ENCODE measurements at regions not wholly inside any gene's neighbourhood (a gene's known extent, or its start where the extent isn't known, plus 50 kb on each side); places are given as distances from the start of the nearest gene placed in this dataset.

DNA sequence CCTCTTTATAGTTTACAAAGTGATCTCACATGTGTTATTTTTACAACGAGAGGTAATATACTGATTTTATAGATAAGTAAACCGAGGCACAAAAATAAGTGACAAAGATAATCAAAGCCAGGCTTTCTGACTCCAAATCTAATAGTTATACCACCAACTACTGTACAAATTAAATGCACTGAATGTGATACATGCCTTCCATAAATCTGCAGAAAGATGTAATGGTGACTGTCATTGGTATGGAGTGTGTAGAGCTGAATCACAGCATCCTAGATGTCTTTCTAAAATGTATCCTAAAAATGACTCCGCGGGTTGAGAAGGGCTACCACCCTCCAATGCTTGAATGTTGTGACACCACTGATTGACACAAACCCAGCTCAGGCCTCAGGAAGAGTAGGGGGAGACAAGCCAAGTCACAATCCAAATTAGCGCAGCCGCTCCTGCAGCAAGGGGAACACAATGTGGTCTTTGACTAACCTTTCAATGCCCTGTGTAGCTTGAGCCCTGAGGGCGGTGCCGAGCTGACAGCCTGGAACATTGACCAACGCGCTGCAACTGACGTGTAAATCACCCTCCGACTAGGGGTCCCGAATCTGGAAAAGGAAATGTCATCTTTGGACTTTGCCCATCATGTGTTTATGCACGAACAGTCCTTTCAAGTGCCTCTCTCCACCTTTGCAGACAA is 136.8 kb downstream of the OLIG3 start:
- POLR2A ChIA-PET, result no interaction called here
- no peak for DNase-seq (ENCODE audit: extremely low spot score)
- CTCF ChIA-PET, result interaction anchor here (0.7 kb wide), 1 partner anchor 15 kb away, joined by 4 read pairs; no protein-coding TSS in a partner anchor
- TF ChIP-seq CTBP1 (IDR thresholded peaks at IDR 0.05; ENCODE audit: borderline replicate concordance) (no peak), ELF4 (IDR thresholded peaks at IDR 0.05) (no peak), SUZ12 (IDR thresholded peaks at IDR 0.05) (no peak), HDGF (IDR thresholded peaks at IDR 0.05; ENCODE audit: borderline replicate concordance) (no peak), BHLHE40 (IDR thresholded peaks at IDR 0.05; ENCODE audit: borderline replicate concordance) (no peak), ARNT (IDR thresholded peaks at IDR 0.05) (no peak), FOXA1 (IDR thresholded peaks at IDR 0.05) (no peak), LEF1 (IDR thresholded peaks at IDR 0.05; ENCODE audit: borderline replicate concordance) (no peak)

DNA sequence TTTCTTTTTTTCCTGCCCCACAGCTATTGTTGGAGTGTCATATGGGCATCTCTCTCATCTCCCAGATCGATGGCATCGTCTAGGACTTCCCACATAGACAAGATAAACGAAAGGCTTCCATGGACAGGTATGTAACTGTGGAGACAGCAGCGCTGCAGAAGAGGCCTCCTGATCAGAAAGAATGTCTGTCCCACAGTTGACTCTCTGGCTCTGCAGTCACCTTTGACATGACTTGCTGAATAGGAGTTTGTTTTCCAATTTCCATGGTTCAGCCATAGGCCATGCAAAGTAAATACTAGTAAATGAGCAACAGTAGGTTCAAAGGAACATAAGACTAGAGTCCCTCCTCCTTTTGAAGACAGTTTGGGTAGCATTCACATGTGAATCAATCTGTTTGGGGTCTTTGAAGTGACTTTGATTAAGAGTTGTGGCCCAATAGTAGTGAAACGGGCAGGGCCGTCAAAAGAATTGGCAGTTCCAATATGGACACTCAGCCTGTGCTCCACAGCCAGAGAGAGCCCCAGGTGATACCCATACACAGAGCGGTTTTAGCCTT is 134.7 kb upstream of the IFNGR1 start:
- CTCF ChIA-PET, result no interaction called here
- POLR2A ChIA-PET, result no interaction called here
- DNase-seq (ENCODE audit: extremely low spot score), result no peak
- TF ChIP-seq HDGF (IDR thresholded peaks at IDR 0.05; ENCODE audit: borderline replicate concordance), result no peak
- no peak for TF ChIP-seq CTBP1 (IDR thresholded peaks at IDR 0.05; ENCODE audit: borderline replicate concordance)
- TF ChIP-seq FOXA1 (IDR thresholded peaks at IDR 0.05), result no peak
- TF ChIP-seq ZNF384 (IDR thresholded peaks at IDR 0.05), result no peak
- no peak for TF ChIP-seq FOXK2 (IDR thresholded peaks at IDR 0.05)
- TF ChIP-seq FOXM1 (IDR thresholded peaks at IDR 0.05; ENCODE audit: borderline replicate concordance), result no peak
- TF ChIP-seq SP1 (IDR thresholded peaks at IDR 0.05), result no peak
- TF ChIP-seq SUZ12 (IDR thresholded peaks at IDR 0.05), result no peak
- TF ChIP-seq ELF4 (IDR thresholded peaks at IDR 0.05), result no peak
- no peak for TF ChIP-seq PKNOX1 (IDR thresholded peaks at IDR 0.05)
- TF ChIP-seq TARDBP (IDR thresholded peaks at IDR 0.05), result no peak

DNA sequence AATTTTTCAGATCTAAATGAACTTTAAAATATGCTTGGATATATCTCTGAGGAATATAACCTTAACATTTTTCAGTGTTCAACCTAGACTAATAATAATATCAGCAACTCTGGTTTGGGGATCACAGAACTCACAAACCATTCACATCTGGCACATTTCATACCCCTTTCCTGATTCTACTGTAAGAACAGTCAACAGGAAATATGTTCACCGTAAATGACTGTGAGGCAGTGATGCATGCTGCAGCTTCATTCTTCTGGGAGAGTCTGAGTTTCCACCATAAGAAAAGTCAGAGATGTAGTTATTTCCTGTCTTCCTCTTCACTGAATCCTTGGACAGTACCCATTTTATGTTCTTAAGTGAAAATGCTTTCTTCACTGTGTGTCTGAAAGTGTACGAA is 134.2 kb upstream of the IFNGR1 start:
- POLR2A ChIA-PET, result no interaction called here
- no peak for DNase-seq (ENCODE audit: extremely low spot score)
- CTCF ChIA-PET, result interaction anchor here (0.5 to 0.6 kb wide), 2 partner anchors 526 to 1019 kb away, joined by 3 read pairs; no protein-coding TSS in a partner anchor

GRCh38 chr6:137352859-137353258 is 133.7 kb upstream of the IFNGR1 start:
- no peak for DNase-seq (ENCODE audit: extremely low spot score)
- ChIA-PET CTCF (interaction anchor here (0.5 to 0.6 kb wide), 3 partner anchors 384 to 1019 kb away, joined by 3 read pairs; no protein-coding TSS in a partner anchor), POLR2A (no interaction called here)
- no peak for TF ChIP-seq L3MBTL2 (conservative IDR thresholded peaks at IDR 0.05)
- no peak for TF ChIP-seq FOXA1 (IDR thresholded peaks at IDR 0.05)
- no peak for TF ChIP-seq BHLHE40 (IDR thresholded peaks at IDR 0.05; ENCODE audit: borderline replicate concordance)
- TF ChIP-seq ARNT (IDR thresholded peaks at IDR 0.05), result no peak
- TF ChIP-seq TARDBP (IDR thresholded peaks at IDR 0.05), result no peak
- TF ChIP-seq SUZ12 (IDR thresholded peaks at IDR 0.05), result no peak
- TF ChIP-seq CTBP1 (IDR thresholded peaks at IDR 0.05; ENCODE audit: borderline replicate concordance), result no peak
- TF ChIP-seq LEF1 (IDR thresholded peaks at IDR 0.05; ENCODE audit: borderline replicate concordance), result no peak
- TF ChIP-seq HDGF (IDR thresholded peaks at IDR 0.05; ENCODE audit: borderline replicate concordance), result no peak
- no peak for TF ChIP-seq FOXM1 (IDR thresholded peaks at IDR 0.05; ENCODE audit: borderline replicate concordance)
- no peak for TF ChIP-seq FOXK2 (IDR thresholded peaks at IDR 0.05)
- no peak for TF ChIP-seq PKNOX1 (IDR thresholded peaks at IDR 0.05)
- no peak for TF ChIP-seq SP1 (IDR thresholded peaks at IDR 0.05)
- no peak for TF ChIP-seq ELF4 (IDR thresholded peaks at IDR 0.05)
- TF ChIP-seq ZNF384 (IDR thresholded peaks at IDR 0.05), result no peak
- TF ChIP-seq NFRKB (IDR thresholded peaks at IDR 0.05), result no peak

More for the DNA sequence above, 134.2 kb upstream of the IFNGR1 start:
- TF ChIP-seq SUZ12 (IDR thresholded peaks at IDR 0.05) (no peak), PKNOX1 (IDR thresholded peaks at IDR 0.05) (no peak), SP1 (IDR thresholded peaks at IDR 0.05) (no peak), LEF1 (IDR thresholded peaks at IDR 0.05; ENCODE audit: borderline replicate concordance) (no peak)

GRCh38 chr6:137351890-137352289 is 132.7 kb upstream of the IFNGR1 start:
- CTCF ChIA-PET, result no interaction called here
- POLR2A ChIA-PET, result no interaction called here
- no peak for DNase-seq (ENCODE audit: extremely low spot score)
- TF ChIP-seq SP1 (IDR thresholded peaks at IDR 0.05), result no peak
- TF ChIP-seq FOXK2 (IDR thresholded peaks at IDR 0.05), result no peak
- no peak for TF ChIP-seq SUZ12 (IDR thresholded peaks at IDR 0.05)
- no peak for TF ChIP-seq BHLHE40 (IDR thresholded peaks at IDR 0.05; ENCODE audit: borderline replicate concordance)
- no peak for TF ChIP-seq ARNT (IDR thresholded peaks at IDR 0.05)
- no peak for TF ChIP-seq HDGF (IDR thresholded peaks at IDR 0.05; ENCODE audit: borderline replicate concordance)
- TF ChIP-seq ZNF384 (IDR thresholded peaks at IDR 0.05), result no peak
- TF ChIP-seq L3MBTL2 (conservative IDR thresholded peaks at IDR 0.05), result no peak
- TF ChIP-seq FOXM1 (IDR thresholded peaks at IDR 0.05; ENCODE audit: borderline replicate concordance), result no peak
- TF ChIP-seq NFRKB (IDR thresholded peaks at IDR 0.05), result no peak
- TF ChIP-seq TARDBP (IDR thresholded peaks at IDR 0.05), result no peak
- no peak for TF ChIP-seq FOXA1 (IDR thresholded peaks at IDR 0.05)
- TF ChIP-seq ELF4 (IDR thresholded peaks at IDR 0.05), result no peak
- TF ChIP-seq LEF1 (IDR thresholded peaks at IDR 0.05; ENCODE audit: borderline replicate concordance), result no peak
- TF ChIP-seq PKNOX1 (IDR thresholded peaks at IDR 0.05), result no peak
- TF ChIP-seq CTBP1 (IDR thresholded peaks at IDR 0.05; ENCODE audit: borderline replicate concordance), result no peak

Data from HEK293T (cell line).